ENCODE measurements at regions not wholly inside any gene's neighbourhood (a gene's known extent, or its start where the extent isn't known, plus 50 kb on each side); places are given as distances from the start of the nearest gene placed in this dataset.

GRCh38 chr2:236797411-236797810, 227.8 kb downstream of the ACKR3 start:
- Mint-ChIP-seq H3K27ac (no peak overlapping the region), H3K4me3 (no peak overlapping the region)

DNA sequence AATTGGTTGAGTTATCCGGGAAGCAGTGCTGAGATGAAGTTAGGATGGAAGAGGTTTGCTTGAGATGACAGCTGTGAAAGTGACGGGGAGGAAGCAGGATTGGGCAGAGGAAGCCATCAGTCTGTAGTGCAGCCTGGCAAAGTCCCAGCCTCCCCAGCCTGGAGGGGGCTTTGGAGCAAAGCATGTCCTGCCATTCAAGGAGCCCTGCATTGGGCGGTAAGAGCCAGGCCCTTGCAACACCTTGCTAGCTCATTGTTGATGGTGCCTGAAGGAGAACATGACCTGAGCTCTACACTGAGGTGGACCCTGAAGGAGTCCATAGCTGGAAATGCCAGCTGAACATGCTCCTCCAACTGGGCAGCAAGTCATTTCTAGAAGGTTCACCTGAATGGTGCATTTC, 228.9 kb downstream of the ACKR3 start:
- Mint-ChIP-seq H3K36me3 (no peaks in the 10 kb centered on the region), H3K27me3 (peaks cover 9% of the 10 kb centered on the region), H3K4me3 (no peak overlapping the region), H3K4me1 (ENCODE audit: low read depth) (no peaks in the 10 kb centered on the region), H3K9me3 (ENCODE audit: low read depth) (no peaks in the 10 kb centered on the region), H3K27ac (no peak overlapping the region)

More at GRCh38 chr2:236797411-236797810, 227.8 kb downstream of the ACKR3 start:
- Mint-ChIP-seq H3K36me3 (no peaks in the 10 kb centered on the region), H3K27me3 (peaks cover 7% of the 10 kb centered on the region), H3K9me3 (ENCODE audit: low read depth) (no peaks in the 10 kb centered on the region), H3K4me1 (ENCODE audit: low read depth) (no peaks in the 10 kb centered on the region)

DNA sequence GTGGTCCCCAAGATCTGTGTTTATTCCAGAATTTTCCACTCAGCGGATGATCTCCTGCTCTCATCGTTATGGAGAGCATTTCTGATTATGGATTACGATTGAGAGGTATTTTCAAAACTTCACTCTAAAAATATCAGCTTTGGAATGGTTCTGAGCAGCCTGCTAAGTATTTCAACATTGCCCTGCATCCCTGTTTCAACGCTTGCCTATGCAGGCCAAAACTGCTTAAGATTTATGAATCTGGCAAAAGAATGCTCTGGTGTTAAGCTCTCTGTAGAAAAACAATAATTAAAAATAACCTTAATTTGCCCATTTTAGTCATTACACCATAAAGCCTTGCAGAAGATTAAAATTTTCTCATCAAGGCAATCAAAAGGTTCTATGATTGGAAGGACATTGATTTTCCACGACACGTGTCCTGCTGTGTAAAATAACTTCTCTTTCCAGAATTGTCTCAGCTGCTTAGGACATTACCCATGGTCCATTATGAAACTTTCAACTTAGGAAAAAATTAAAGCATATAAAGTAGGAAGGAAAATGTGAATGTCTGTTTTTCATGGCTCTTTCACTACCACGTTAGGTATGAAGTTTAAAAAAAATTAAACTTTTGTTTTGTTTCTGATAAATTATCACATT, 229.9 kb downstream of the ACKR3 start:
- Mint-ChIP-seq H3K27me3 (peaks cover 9% of the 10 kb centered on the region), H3K27ac (no peak overlapping the region), H3K36me3 (no peaks in the 10 kb centered on the region), H3K9me3 (ENCODE audit: low read depth) (no peaks in the 10 kb centered on the region), H3K4me3 (no peak overlapping the region), H3K4me1 (ENCODE audit: low read depth) (no peaks in the 10 kb centered on the region)

GRCh38 chr2:236802862-236803261, 233.2 kb downstream of the ACKR3 start:
- no peak overlapping the region for H3K27ac Mint-ChIP-seq
- peaks cover 4% of the 10 kb centered on the region for H3K27me3 Mint-ChIP-seq
- H3K36me3 Mint-ChIP-seq = no peaks in the 10 kb centered on the region
- no peaks in the 10 kb centered on the region for H3K9me3 Mint-ChIP-seq (ENCODE audit: low read depth)
- H3K4me1 Mint-ChIP-seq (ENCODE audit: low read depth) = no peaks in the 10 kb centered on the region
- no peak overlapping the region for H3K4me3 Mint-ChIP-seq

- peaks cover 4% of the 10 kb centered on the region for H3K9me3 Mint-ChIP-seq (ENCODE audit: low read depth)
- H3K36me3 Mint-ChIP-seq = peaks cover 2% of the 10 kb centered on the region
- no peak overlapping the region for H3K27ac Mint-ChIP-seq
- H3K27me3 Mint-ChIP-seq = peaks cover 4% of the 10 kb centered on the region
- H3K4me3 Mint-ChIP-seq = no peak overlapping the region
- no peaks in the 10 kb centered on the region for H3K4me1 Mint-ChIP-seq (ENCODE audit: low read depth)
Observed at GRCh38 chr2:236803621-236804020, 234.0 kb downstream of the ACKR3 start.

- Mint-ChIP-seq H3K9me3 (ENCODE audit: low read depth) (peaks cover 10% of the 10 kb centered on the region), H3K36me3 (peaks cover 3% of the 10 kb centered on the region), H3K27ac (no peak overlapping the region), H3K4me1 (ENCODE audit: low read depth) (no peaks in the 10 kb centered on the region), H3K4me3 (no peak overlapping the region), H3K27me3 (peaks cover 3% of the 10 kb centered on the region)
Observed at GRCh38 chr2:236805800-236806531, 236.3 kb downstream of the ACKR3 start.

DNA sequence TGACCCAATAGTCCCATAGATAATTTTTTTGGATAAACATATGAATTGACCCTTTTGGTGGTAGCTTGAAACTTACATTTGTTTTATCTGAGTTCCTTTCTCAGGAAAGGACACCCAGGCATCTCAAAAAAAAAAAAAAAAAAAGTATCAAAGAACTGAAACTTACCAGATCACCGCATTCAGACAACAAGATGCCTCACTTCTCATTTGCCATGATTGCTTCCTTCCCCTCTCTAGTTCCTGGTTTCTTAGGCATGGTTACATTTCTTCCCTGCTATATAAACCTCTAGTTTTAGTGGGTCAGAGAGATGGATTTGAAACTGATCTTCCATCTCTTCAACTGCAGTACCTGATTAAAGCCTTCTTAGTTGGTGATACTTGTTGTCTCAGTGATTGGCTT, 240.1 kb downstream of the ACKR3 start:
- no peak overlapping the region for H3K27ac Mint-ChIP-seq
- peaks cover 10% of the 10 kb centered on the region for H3K9me3 Mint-ChIP-seq (ENCODE audit: low read depth)
- no peaks in the 10 kb centered on the region for H3K4me1 Mint-ChIP-seq (ENCODE audit: low read depth)
- H3K27me3 Mint-ChIP-seq = peaks cover 3% of the 10 kb centered on the region
- H3K36me3 Mint-ChIP-seq = peaks cover 3% of the 10 kb centered on the region
- H3K4me3 Mint-ChIP-seq = no peak overlapping the region

GRCh38 chr2:236811062-236811656, 241.5 kb downstream of the ACKR3 start:
- Mint-ChIP-seq H3K9me3 (ENCODE audit: low read depth) (peaks cover 10% of the 10 kb centered on the region), H3K4me3 (no peak overlapping the region), H3K27ac (no peak overlapping the region), H3K4me1 (ENCODE audit: low read depth) (no peaks in the 10 kb centered on the region), H3K36me3 (peaks cover 3% of the 10 kb centered on the region), H3K27me3 (peaks cover 3% of the 10 kb centered on the region)

DNA sequence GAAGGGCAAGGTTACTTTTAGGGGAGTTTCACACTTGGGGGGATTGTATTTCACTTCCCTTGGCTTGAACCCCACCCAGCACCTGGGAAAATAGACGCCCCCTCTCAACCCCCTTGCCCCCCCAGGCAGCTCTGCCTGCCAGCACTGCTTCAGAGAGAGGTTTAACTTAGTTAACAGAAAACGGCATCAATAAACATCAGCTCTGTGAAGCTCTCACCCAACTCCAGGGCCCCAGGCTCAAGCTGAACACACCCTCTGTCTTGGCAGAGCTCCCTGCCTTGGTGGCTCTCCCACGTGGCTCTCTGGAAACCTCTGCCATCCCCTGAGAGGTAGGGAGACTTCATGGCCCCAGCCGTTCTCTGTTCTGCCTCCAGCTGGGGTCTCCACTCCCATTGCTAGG, 244.1 kb downstream of the ACKR3 start:
- Mint-ChIP-seq H3K4me3 (no peak overlapping the region), H3K4me1 (ENCODE audit: low read depth) (no peaks in the 10 kb centered on the region)

DNA sequence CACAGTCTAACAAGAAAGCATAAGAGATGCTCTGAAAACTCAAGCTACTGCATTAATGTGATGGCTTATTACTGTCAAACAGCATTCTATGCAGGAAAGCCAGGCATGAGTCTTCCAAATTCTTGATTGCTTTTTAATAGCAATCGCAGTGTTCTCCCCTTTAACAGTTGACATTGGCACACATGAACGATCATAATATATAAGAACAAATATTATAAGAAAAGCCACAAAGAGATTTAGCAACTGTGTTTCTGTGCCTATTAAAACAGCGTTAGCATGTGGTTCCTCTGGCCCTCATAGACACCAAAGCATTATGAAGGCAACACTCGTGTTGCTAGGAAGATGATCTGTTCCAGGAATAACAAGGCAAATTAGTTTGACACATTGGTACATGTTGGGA, 245.0 kb downstream of the ACKR3 start:
- no peak overlapping the region for H3K4me3 Mint-ChIP-seq
- no peak overlapping the region for H3K27ac Mint-ChIP-seq
- H3K36me3 Mint-ChIP-seq = no peaks in the 10 kb centered on the region
- peaks cover 4% of the 10 kb centered on the region for H3K9me3 Mint-ChIP-seq (ENCODE audit: low read depth)
- H3K27me3 Mint-ChIP-seq = peaks cover 8% of the 10 kb centered on the region
- H3K4me1 Mint-ChIP-seq (ENCODE audit: low read depth) = no peaks in the 10 kb centered on the region

More for the DNA sequence above, 244.1 kb downstream of the ACKR3 start:
- Mint-ChIP-seq H3K27me3 (peaks cover 5% of the 10 kb centered on the region), H3K36me3 (no peaks in the 10 kb centered on the region), H3K9me3 (ENCODE audit: low read depth) (peaks cover 5% of the 10 kb centered on the region), H3K27ac (no peak overlapping the region)

- Mint-ChIP-seq H3K27me3 (peaks cover 8% of the 10 kb centered on the region), H3K9me3 (ENCODE audit: low read depth) (no peaks in the 10 kb centered on the region), H3K27ac (no peak overlapping the region), H3K36me3 (no peaks in the 10 kb centered on the region), H3K4me3 (no peak overlapping the region), H3K4me1 (ENCODE audit: low read depth) (no peaks in the 10 kb centered on the region)
Observed at GRCh38 chr2:236815746-236816145, 246.1 kb downstream of the ACKR3 start.

DNA sequence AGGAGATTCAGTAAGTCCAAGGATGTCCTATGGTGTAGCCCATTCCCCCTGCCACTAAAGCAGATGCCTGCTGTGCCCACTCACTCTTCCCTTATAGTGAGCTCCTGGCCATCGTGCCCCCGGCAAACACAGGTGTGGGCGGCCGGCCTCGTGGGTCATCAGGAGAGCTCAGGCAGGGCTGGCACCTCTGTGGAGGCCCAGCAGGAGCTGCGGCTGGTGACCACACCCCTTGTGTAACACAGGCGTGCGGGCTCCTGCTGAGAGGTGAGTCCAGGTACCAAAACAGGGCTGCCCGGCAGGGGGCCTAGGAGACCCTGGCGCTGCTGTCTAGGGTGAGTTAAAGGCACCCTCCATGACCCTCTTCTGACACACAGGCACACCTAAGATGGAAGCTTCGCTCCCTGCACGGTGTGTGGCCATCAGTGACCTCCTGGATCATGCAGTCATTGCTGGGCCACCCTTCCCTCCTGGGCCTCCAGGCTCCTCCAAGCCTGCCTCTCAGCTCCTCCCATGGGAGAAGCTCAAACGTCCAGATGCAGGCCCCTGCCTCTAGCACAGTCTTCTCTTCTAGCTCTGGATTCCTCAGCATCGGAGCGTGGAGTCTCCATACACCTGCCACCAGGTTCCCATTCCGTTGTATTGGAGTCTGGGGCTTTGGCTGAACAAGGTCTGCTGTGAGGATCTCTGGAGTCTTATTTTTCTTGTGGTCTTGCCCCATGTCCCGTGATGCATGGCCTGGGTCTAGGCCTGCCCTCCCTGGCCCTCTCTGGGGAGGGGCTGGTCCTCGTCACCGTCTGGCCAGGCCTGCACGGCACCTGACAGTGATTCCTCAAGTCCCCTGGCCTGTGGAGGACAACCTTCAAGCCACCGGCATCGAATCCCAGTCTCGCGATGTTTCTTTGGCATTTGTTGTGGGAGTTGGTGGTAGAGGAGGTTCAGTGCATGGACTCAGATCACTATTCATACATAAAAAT, 246.9 kb downstream of the ACKR3 start:
- no peaks in the 10 kb centered on the region for H3K4me1 Mint-ChIP-seq (ENCODE audit: low read depth)
- no peak overlapping the region for H3K4me3 Mint-ChIP-seq
- no peak overlapping the region for H3K27ac Mint-ChIP-seq
- H3K27me3 Mint-ChIP-seq = peaks cover 8% of the 10 kb centered on the region
- H3K36me3 Mint-ChIP-seq = no peaks in the 10 kb centered on the region
- no peaks in the 10 kb centered on the region for H3K9me3 Mint-ChIP-seq (ENCODE audit: low read depth)

- Mint-ChIP-seq H3K9me3 (ENCODE audit: low read depth) (no peaks in the 10 kb centered on the region), H3K27ac (no peak overlapping the region), H3K36me3 (no peaks in the 10 kb centered on the region), H3K27me3 (peaks cover 4% of the 10 kb centered on the region), H3K4me3 (no peak overlapping the region), H3K4me1 (ENCODE audit: low read depth) (no peaks in the 10 kb centered on the region)
Observed at GRCh38 chr2:236818281-236819045, 248.8 kb downstream of the ACKR3 start.
